ENCODE measurements at regions not wholly inside any gene's neighbourhood (a gene's known extent, or its start where the extent isn't known, plus 50 kb on each side); places are given as distances from the start of the nearest gene placed in this dataset.

DNA sequence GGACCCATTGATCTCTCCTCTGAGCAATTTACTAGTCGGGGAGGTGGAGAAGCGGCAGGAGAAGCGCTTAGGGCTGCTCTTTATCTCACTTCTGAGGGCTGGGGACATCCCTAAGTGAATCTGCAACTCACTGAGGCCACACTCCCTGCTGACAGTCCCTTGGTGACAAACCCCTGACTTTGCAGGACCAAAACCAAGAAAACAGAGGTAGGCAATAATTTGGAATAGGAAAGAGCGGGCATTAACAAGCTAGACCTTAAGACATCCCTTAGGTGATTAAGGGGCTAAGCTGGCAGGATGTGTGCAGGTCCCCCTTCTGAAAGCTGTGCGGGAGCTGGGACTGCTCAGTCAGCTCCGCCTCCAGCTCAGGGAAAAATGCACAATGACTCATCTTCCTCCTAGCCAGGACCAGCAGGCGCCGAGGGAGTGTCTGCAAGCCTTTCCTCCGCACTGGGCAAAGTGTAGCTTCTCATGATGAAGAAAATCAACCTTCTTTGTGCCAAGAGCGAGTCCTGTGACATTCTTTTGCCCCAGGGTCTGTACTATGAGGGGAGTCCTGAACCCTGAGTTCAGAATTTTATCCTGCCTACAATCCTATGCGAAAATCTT is 63.3 kb downstream of the BOD1L2 start:
- Mint-ChIP-seq H3K4me1 (peaks cover 10% of the 10 kb centered on the region), H3K4me3 (peak overlapping the region; percentile 3), H3K27ac (ENCODE audit: unreplicated experiment) (peak overlapping the region; percentile 3), H3K27me3 (ENCODE audit: low read depth) (peaks cover 51% of the 10 kb centered on the region), H3K9me3 (peaks cover 4% of the 10 kb centered on the region), H3K36me3 (ENCODE audit: low read depth) (no peaks in the 10 kb centered on the region)
- TF ChIP-seq, protein P1, sequence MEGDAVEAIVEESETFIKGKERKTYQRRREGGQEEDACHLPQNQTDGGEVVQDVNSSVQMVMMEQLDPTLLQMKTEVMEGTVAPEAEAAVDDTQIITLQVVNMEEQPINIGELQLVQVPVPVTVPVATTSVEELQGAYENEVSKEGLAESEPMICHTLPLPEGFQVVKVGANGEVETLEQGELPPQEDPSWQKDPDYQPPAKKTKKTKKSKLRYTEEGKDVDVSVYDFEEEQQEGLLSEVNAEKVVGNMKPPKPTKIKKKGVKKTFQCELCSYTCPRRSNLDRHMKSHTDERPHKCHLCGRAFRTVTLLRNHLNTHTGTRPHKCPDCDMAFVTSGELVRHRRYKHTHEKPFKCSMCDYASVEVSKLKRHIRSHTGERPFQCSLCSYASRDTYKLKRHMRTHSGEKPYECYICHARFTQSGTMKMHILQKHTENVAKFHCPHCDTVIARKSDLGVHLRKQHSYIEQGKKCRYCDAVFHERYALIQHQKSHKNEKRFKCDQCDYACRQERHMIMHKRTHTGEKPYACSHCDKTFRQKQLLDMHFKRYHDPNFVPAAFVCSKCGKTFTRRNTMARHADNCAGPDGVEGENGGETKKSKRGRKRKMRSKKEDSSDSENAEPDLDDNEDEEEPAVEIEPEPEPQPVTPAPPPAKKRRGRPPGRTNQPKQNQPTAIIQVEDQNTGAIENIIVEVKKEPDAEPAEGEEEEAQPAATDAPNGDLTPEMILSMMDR (conservative IDR thresholded peaks at IDR 0.05), result no peak
- peak; percentile 6 for DNase-seq (ENCODE audit: low read depth, low spot score)

DNA sequence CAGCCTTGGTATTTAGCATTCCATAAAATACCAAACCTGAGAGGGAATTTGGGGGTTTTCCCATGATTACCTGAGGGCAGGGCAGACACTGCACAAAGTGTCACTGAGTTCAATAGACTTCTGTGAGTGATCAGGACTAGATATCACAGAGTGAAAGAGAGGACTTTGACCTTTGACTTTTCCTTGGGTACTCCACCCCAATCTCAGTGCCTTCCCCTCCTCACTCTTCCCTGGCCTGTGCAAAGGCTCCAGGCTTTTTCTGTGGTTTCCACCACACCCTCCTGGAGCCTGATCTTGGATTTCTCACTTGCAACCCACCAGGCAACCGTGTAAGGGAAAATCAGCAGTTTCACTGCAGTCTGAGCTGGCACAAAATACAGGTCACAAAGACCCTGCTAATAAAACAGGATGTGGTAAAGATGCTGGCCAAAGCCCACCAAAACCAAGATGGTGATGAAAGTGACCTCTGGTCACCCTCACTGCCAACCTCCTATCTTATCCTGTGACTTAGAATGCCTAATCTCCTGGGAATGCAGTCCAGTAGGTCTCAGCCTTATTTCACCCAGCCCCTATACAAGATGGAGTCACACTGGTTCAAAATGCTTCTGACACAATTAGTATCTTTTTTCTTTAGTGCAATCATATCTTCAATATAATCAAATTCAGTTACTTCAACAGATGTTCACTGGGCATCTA is 64.0 kb downstream of the BOD1L2 start:
- no peak overlapping the region for H3K4me3 Mint-ChIP-seq
- H3K4me1 Mint-ChIP-seq, result peaks cover 10% of the 10 kb centered on the region

DNA sequence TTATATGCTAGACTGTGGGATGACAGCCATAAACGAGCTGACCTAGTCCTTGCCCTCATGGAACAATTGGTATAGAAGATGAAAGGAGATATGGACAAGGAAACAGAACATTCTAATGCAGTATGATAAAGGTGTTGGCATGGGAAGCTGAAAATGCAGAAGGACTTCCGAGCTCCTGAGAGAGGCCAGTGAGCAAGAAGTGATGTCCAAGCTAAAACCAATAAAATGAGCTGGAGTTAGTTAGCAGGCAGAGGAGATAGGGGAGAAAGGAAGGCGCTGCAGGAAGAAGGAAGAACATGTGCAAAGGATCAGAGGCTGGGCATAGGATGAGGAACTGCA is 64.5 kb downstream of the BOD1L2 start:
- Mint-ChIP-seq H3K36me3 (ENCODE audit: low read depth) (no peaks in the 10 kb centered on the region), H3K4me3 (no peak overlapping the region), H3K9me3 (peaks cover 3% of the 10 kb centered on the region), H3K27ac (ENCODE audit: unreplicated experiment) (peak overlapping the region; percentile 9), H3K4me1 (peaks cover 10% of the 10 kb centered on the region), H3K27me3 (ENCODE audit: low read depth) (peaks cover 46% of the 10 kb centered on the region)
- DNase-seq (ENCODE audit: low read depth, low spot score), result no peak
- TF ChIP-seq, protein P1 (conservative IDR thresholded peaks at IDR 0.05), result no peak

More for the DNA sequence above, 64.0 kb downstream of the BOD1L2 start:
- no peak overlapping the region for H3K27ac Mint-ChIP-seq (ENCODE audit: unreplicated experiment)
- peaks cover 48% of the 10 kb centered on the region for H3K27me3 Mint-ChIP-seq (ENCODE audit: low read depth)
- no peaks in the 10 kb centered on the region for H3K36me3 Mint-ChIP-seq (ENCODE audit: low read depth)
- no peak for DNase-seq (ENCODE audit: low read depth, low spot score)
- TF ChIP-seq, protein P1 (conservative IDR thresholded peaks at IDR 0.05), result no peak
- peaks cover 3% of the 10 kb centered on the region for H3K9me3 Mint-ChIP-seq

DNA sequence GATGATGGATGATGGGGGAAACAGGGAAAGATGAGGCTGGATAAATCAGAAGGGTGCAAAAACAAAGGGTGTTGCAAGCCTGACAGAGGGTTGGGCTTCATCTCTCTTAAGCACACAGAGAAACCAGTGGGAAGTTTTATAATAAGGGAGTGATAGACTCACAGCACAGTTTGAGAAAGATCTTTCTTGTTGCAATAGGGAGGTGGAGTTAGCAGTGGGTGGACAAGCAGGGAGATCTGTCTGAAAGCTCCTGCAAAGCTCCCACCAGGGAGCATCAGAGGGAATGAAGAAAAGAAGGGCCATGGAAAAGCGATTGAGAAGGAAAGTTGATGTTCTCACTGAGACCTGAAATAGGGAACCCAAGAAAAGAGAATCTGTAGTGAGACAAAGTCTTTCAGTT is 64.9 kb downstream of the BOD1L2 start:
- TF ChIP-seq, protein P1 (conservative IDR thresholded peaks at IDR 0.05), result no peak
- Mint-ChIP-seq H3K36me3 (ENCODE audit: low read depth) (no peaks in the 10 kb centered on the region), H3K9me3 (peaks cover 3% of the 10 kb centered on the region), H3K4me1 (peaks cover 10% of the 10 kb centered on the region), H3K27me3 (ENCODE audit: low read depth) (peaks cover 42% of the 10 kb centered on the region), H3K4me3 (no peak overlapping the region), H3K27ac (ENCODE audit: unreplicated experiment) (peak overlapping the region; percentile 9)
- no peak for DNase-seq (ENCODE audit: low read depth, low spot score)

DNA sequence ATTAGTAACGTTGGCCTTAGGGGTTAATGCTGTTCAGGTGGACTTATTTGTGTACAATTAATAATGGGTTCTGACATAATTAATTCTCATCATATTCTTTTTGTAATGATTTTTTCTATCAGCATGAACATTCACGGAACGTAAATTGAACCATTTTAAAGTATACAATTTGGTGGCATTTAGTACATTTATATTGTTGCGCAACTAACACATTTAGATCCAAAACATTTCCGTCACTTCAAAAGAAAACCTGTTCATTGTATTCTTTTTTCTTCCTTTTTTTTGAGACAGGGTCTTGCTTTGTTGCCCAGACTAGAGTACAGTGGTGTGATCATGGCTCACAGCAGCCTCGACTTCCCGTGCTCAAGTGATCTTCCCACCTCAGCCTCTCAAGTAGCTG is 65.8 kb downstream of the BOD1L2 start:
- H3K4me1 Mint-ChIP-seq, result peaks cover 10% of the 10 kb centered on the region
- H3K27ac Mint-ChIP-seq (ENCODE audit: unreplicated experiment), result no peak overlapping the region
- DNase-seq (ENCODE audit: low read depth, low spot score), result no peak
- H3K36me3 Mint-ChIP-seq (ENCODE audit: low read depth), result no peaks in the 10 kb centered on the region
- no peak overlapping the region for H3K4me3 Mint-ChIP-seq
- peaks cover 34% of the 10 kb centered on the region for H3K27me3 Mint-ChIP-seq (ENCODE audit: low read depth)
- H3K9me3 Mint-ChIP-seq, result peaks cover 3% of the 10 kb centered on the region
- TF ChIP-seq, protein P1 (conservative IDR thresholded peaks at IDR 0.05), result no peak
